ENCODE measurements at regions not wholly inside any gene's neighbourhood (a gene's known extent, or its start where the extent isn't known, plus 50 kb on each side); places are given as distances from the start of the nearest gene placed in this dataset.

GRCh38 chr22:48596111-48596850, 1231.4 kb downstream of the BRD1 start:
- H3K4me2 ChIP-seq (ENCODE audit: low read depth, low read length) = no peak overlapping the region

GRCh38 chr22:48595511-48595905, 1232.2 kb downstream of the BRD1 start:
- no peak overlapping the region for H3K4me2 ChIP-seq (ENCODE audit: low read depth, low read length)

More at GRCh38 chr22:48596111-48596850, 1231.4 kb downstream of the BRD1 start:
- no peaks in the 10 kb centered on the region for H3K27me3 ChIP-seq (replicated peaks; ENCODE audit: insufficient read depth, low read length)
- H3K36me3 ChIP-seq (replicated peaks; ENCODE audit: insufficient read depth, low read length) = no peaks in the 10 kb centered on the region
- H2AFZ ChIP-seq (ENCODE audit: low read length) = no peak overlapping the region
- no peaks in the 10 kb centered on the region for H3K9me3 ChIP-seq (replicated peaks; ENCODE audit: insufficient read depth, low read length)
- H4K20me1 ChIP-seq (ENCODE audit: insufficient read depth, low read length) = no peaks in the 10 kb centered on the region
- TF ChIP-seq EZH2 (optimal IDR thresholded peaks at IDR 0.05; ENCODE audit: low read depth, low read length) (no peak), CTCF (IDR thresholded peaks at IDR 0.05; ENCODE audit: low read length) (no peak), EZH2phosphoT487 (IDR thresholded peaks at IDR 0.05; ENCODE audit: low read length) (no peak)
- H3K27ac ChIP-seq (ENCODE audit: low read length) = no peak overlapping the region
- H3K9me2 ChIP-seq (replicated peaks; ENCODE audit: insufficient read depth, low read length) = no peaks in the 10 kb centered on the region
- no peak overlapping the region for H3K9ac ChIP-seq (ENCODE audit: low read length)
- no peak overlapping the region for H3K4me3 ChIP-seq (ENCODE audit: low read length)
- H3K4me1 ChIP-seq (ENCODE audit: low read length) = no peaks in the 10 kb centered on the region
- H3F3A ChIP-seq (ENCODE audit: insufficient read depth, low read length) = no peaks in the 10 kb centered on the region
- peaks cover 10% of the 10 kb centered on the region; the same call in 1 of the 2 replicates for H3K79me2 ChIP-seq (ENCODE audit: low read length)
- DNase-seq = no peak

GRCh38 chr22:48594757-48595510, 1232.7 kb downstream of the BRD1 start:
- DNase-seq = no peak
- Histone ChIP-seq H3K4me2 (ENCODE audit: low read depth, low read length) (no peak overlapping the region), H3K4me1 (ENCODE audit: low read length) (no peaks in the 10 kb centered on the region), H3K4me3 (ENCODE audit: low read length) (no peak overlapping the region), H3K27me3 (replicated peaks; ENCODE audit: insufficient read depth, low read length) (no peaks in the 10 kb centered on the region), H2AFZ (ENCODE audit: low read length) (no peak overlapping the region), H3K9me3 (replicated peaks; ENCODE audit: insufficient read depth, low read length) (no peaks in the 10 kb centered on the region), H3K9ac (ENCODE audit: low read length) (no peak overlapping the region), H3K79me2 (ENCODE audit: low read length) (peaks cover 9% of the 10 kb centered on the region; the same call in 1 of the 2 replicates), H3K9me2 (replicated peaks; ENCODE audit: insufficient read depth, low read length) (no peaks in the 10 kb centered on the region), H4K20me1 (ENCODE audit: insufficient read depth, low read length) (no peaks in the 10 kb centered on the region), H3K27ac (ENCODE audit: low read length) (no peak overlapping the region), H3F3A (ENCODE audit: insufficient read depth, low read length) (no peaks in the 10 kb centered on the region), H3K36me3 (replicated peaks; ENCODE audit: insufficient read depth, low read length) (no peaks in the 10 kb centered on the region)
- TF ChIP-seq EZH2 (optimal IDR thresholded peaks at IDR 0.05; ENCODE audit: low read depth, low read length) = no peak
- no peak for TF ChIP-seq CTCF (IDR thresholded peaks at IDR 0.05; ENCODE audit: low read length)
- no peak for TF ChIP-seq EZH2phosphoT487 (IDR thresholded peaks at IDR 0.05; ENCODE audit: low read length)

More at GRCh38 chr22:48595511-48595905, 1232.2 kb downstream of the BRD1 start:
- Histone ChIP-seq H3K36me3 (replicated peaks; ENCODE audit: insufficient read depth, low read length) (no peaks in the 10 kb centered on the region), H4K20me1 (ENCODE audit: insufficient read depth, low read length) (no peaks in the 10 kb centered on the region), H3K27ac (ENCODE audit: low read length) (no peak overlapping the region), H3K9ac (ENCODE audit: low read length) (no peak overlapping the region), H2AFZ (ENCODE audit: low read length) (no peak overlapping the region), H3F3A (ENCODE audit: insufficient read depth, low read length) (no peaks in the 10 kb centered on the region), H3K9me3 (replicated peaks; ENCODE audit: insufficient read depth, low read length) (no peaks in the 10 kb centered on the region), H3K4me1 (ENCODE audit: low read length) (no peaks in the 10 kb centered on the region), H3K9me2 (replicated peaks; ENCODE audit: insufficient read depth, low read length) (no peaks in the 10 kb centered on the region), H3K79me2 (ENCODE audit: low read length) (peaks cover 9% of the 10 kb centered on the region; the same call in 1 of the 2 replicates), H3K4me3 (ENCODE audit: low read length) (no peak overlapping the region), H3K27me3 (replicated peaks; ENCODE audit: insufficient read depth, low read length) (no peaks in the 10 kb centered on the region)
- DNase-seq = no peak
- TF ChIP-seq EZH2phosphoT487 (IDR thresholded peaks at IDR 0.05; ENCODE audit: low read length) = no peak
- TF ChIP-seq EZH2 (optimal IDR thresholded peaks at IDR 0.05; ENCODE audit: low read depth, low read length) = no peak
- TF ChIP-seq CTCF (IDR thresholded peaks at IDR 0.05; ENCODE audit: low read length) = no peak

Measured in MM.1S (cell line).